PC-3 (cell line): ENCODE measurements at regions not wholly inside any gene's neighbourhood (a gene's known extent, or its start where the extent isn't known, plus 50 kb on each side); places are given as distances from the start of the nearest gene placed in this dataset.

ENCODE experiments used
- ATAC-seq: fragments of 200-7000 bp; cut with Tn5 transposase; 2 replicates; pipeline ENCODE4 v1.9.1; 2020; ENCODE audit warnings: mild to moderate bottlenecking, moderate library complexity
- BruUV-seq: library from RNA; stranded (reverse); fragments of 400-500 nt; replicated peaks from 2 replicates; lab custom pipeline; 2021; lab: Mats Ljungman, UMichigan
- CTCF ChIA-PET: fragments of 300-600 bp; sonication (Branson Sonifier 250); formaldehyde crosslinking; loops from one replicate; lab custom pipeline; 2022; ENCODE audit warnings: antibody characterized with exemption; lab: Charles Lee
- POLR2A ChIA-PET: fragments of 300-600 bp; sonication (Branson Sonifier 250); formaldehyde crosslinking; loops from one replicate; lab custom pipeline; 2022; ENCODE audit warnings: antibody characterized with exemption; ENCODE audit not compliant: unreplicated experiment; lab: Charles Lee
- DNase-seq: peaks from one replicate; pipeline ENCODE4 v3.0.0-alpha.2; 2015
- H2AFZ ChIP-seq: fragments of 300-600 bp; sonication (generic); 2 replicates; pipeline ENCODE4 v1.6.0; 2016; ENCODE audit warnings: antibody characterized with exemption, low read length
- H3F3A ChIP-seq: fragments of 300-600 bp; sonication (generic); one replicate; pipeline ENCODE4 v1.6.0; 2017; ENCODE audit warnings: antibody characterized with exemption, low read length, control low read depth, mild to moderate bottlenecking; ENCODE audit not compliant: unreplicated experiment
- H3K27ac ChIP-seq: fragments of 300-600 bp; sonication (generic); 2 replicates; pipeline ENCODE4 v1.5.1; 2016; ENCODE audit warnings: mild to moderate bottlenecking, low read length
- H3K27me3 ChIP-seq: fragments of 300-600 bp; sonication (generic); 2 replicates; pipeline ENCODE4 v1.6.1; 2016; ENCODE audit warnings: low read length, mixed read lengths
- H3K36me3 ChIP-seq: fragments of 300-600 bp; sonication (generic); 2 replicates; pipeline ENCODE4 v1.6.1; 2016; ENCODE audit warnings: low read depth, mixed run types, low read length, mixed read lengths
- H3K4me1 ChIP-seq: fragments of 300-600 bp; sonication (generic); 2 replicates; pipeline ENCODE4 v1.5.1; 2016; ENCODE audit warnings: low read length; ENCODE audit not compliant: insufficient read depth
- H3K4me2 ChIP-seq: fragments of 300-600 bp; sonication (generic); 2 replicates; pipeline ENCODE4 v1.6.0; 2016; ENCODE audit warnings: low read length
- H3K4me3 ChIP-seq: fragments of 300-600 bp; sonication (generic); 2 replicates; pipeline ENCODE4 v1.5.1; 2016; ENCODE audit warnings: mild to moderate bottlenecking, low read length, mixed read lengths
- H3K79me2 ChIP-seq: fragments of 300-600 bp; sonication (generic); 2 replicates; pipeline ENCODE4 v1.6.1; 2017; ENCODE audit warnings: low read length, mixed read lengths
- H3K9ac ChIP-seq: fragments of 300-600 bp; sonication (generic); 2 replicates; pipeline ENCODE4 v1.6.0; 2016; ENCODE audit warnings: mild to moderate bottlenecking, low read length
- H3K9me2 ChIP-seq: fragments of 300-600 bp; sonication (generic); replicated peaks from 2 replicates; pipeline ENCODE4 v1.6.1; 2016; ENCODE audit warnings: mixed run types, low read length, mixed read lengths
- H3K9me3 ChIP-seq: fragments of 300-600 bp; sonication (generic); 2 replicates; pipeline ENCODE4 v1.6.1; 2016; ENCODE audit warnings: low read length, mixed read lengths
- H4K20me1 ChIP-seq: fragments of 300-600 bp; sonication (generic); 2 replicates; pipeline ENCODE4 v1.6.1; 2016; ENCODE audit warnings: low read length, mixed read lengths
- CTCF ChIP-seq: fragments of 300-600 bp; sonication (generic); conservative IDR thresholded peaks from 2 replicates; pipeline ENCODE4 v1.5.1; 2017; ENCODE audit warnings: antibody characterized with exemption, low read depth, mild to moderate bottlenecking, low read length
- EZH2 ChIP-seq: fragments of 300-600 bp; sonication (generic); IDR thresholded peaks from one replicate; pipeline ENCODE4 v1.6.1; 2017; ENCODE audit warnings: antibody characterized with exemption, mild to moderate bottlenecking, low read length; ENCODE audit not compliant: unreplicated experiment
- EZH2phosphoT487 ChIP-seq: fragments of 300-600 bp; sonication (generic); IDR thresholded peaks from 2 replicates; pipeline ENCODE4 v1.6.1; 2018; ENCODE audit warnings: mild to moderate bottlenecking, antibody characterized with exemption, low read length, borderline replicate concordance
- intact Hi-C: fragments of 100-400 bp; cut with micrococcal nuclease; formaldehyde crosslinking; loops from 2 replicates; pipeline ENCODE4 v1.9.0; 2023

GRCh38 chr13:74200081-74200480, 65.9 kb upstream of the KLF12 start:
- TF ChIP-seq EZH2phosphoT487, result no peak
- no peak for TF ChIP-seq CTCF
- TF ChIP-seq EZH2, result no peak

GRCh38 chr13:74197677-74198429, 63.6 kb upstream of the KLF12 start:
- no peaks in the 10 kb centered on the region for H4K20me1 ChIP-seq
- no peak overlapping the region for H3K4me2 ChIP-seq
- H3K4me1 ChIP-seq, result no peaks in the 10 kb centered on the region
- H2AFZ ChIP-seq, result no peak overlapping the region
- H3K9me3 ChIP-seq, result no peaks in the 10 kb centered on the region
- ATAC-seq, result no peak
- H3K9me2 ChIP-seq, result no peaks in the 10 kb centered on the region
- no peak overlapping the region for H3K27ac ChIP-seq
- H3K9ac ChIP-seq, result no peak overlapping the region
- no peaks in the 10 kb centered on the region for H3F3A ChIP-seq
- H3K27me3 ChIP-seq, result no peaks in the 10 kb centered on the region
- H3K4me3 ChIP-seq, result no peak overlapping the region
- TF ChIP-seq EZH2, result no peak
- no peak for TF ChIP-seq EZH2phosphoT487
- TF ChIP-seq CTCF, result no peak
- ChIA-PET CTCF (no interaction called here), POLR2A (no interaction called here)
- intact Hi-C loops, result no loop called here
- H3K79me2 ChIP-seq, result no peaks in the 10 kb centered on the region
- no peak for DNase-seq
- no TSS peak for BruUV-seq
- H3K36me3 ChIP-seq, result no peaks in the 10 kb centered on the region

More at GRCh38 chr13:74200081-74200480, 65.9 kb upstream of the KLF12 start:
- CTCF ChIA-PET, result no interaction called here
- BruUV-seq, result no TSS peak
- DNase-seq (no peak), ATAC-seq (no peak)
- Histone ChIP-seq H2AFZ (no peak overlapping the region), H3K27me3 (no peaks in the 10 kb centered on the region), H3K4me1 (no peaks in the 10 kb centered on the region), H3K36me3 (no peaks in the 10 kb centered on the region), H3K4me2 (no peak overlapping the region), H3K9me2 (no peaks in the 10 kb centered on the region), H4K20me1 (no peaks in the 10 kb centered on the region), H3K9ac (no peak overlapping the region), H3K9me3 (no peaks in the 10 kb centered on the region), H3K79me2 (no peaks in the 10 kb centered on the region), H3F3A (no peaks in the 10 kb centered on the region), H3K4me3 (no peak overlapping the region), H3K27ac (no peak overlapping the region)
- POLR2A ChIA-PET, result no interaction called here
- intact Hi-C loops, result no loop called here

GRCh38 chr13:74194846-74195245, 60.6 kb upstream of the KLF12 start:
- H3K9me3 ChIP-seq, result no peaks in the 10 kb centered on the region
- ChIA-PET CTCF (no interaction called here), POLR2A (no interaction called here)
- H3K9ac ChIP-seq, result no peak overlapping the region
- no peak for TF ChIP-seq EZH2phosphoT487
- no peaks in the 10 kb centered on the region for H3F3A ChIP-seq
- H3K4me1 ChIP-seq, result no peaks in the 10 kb centered on the region
- no peak for ATAC-seq
- no peaks in the 10 kb centered on the region for H3K9me2 ChIP-seq
- H3K79me2 ChIP-seq, result no peaks in the 10 kb centered on the region
- no peak overlapping the region for H3K4me2 ChIP-seq
- no peaks in the 10 kb centered on the region for H3K27me3 ChIP-seq
- H2AFZ ChIP-seq, result no peak overlapping the region
- no peak for DNase-seq
- no peak overlapping the region for H3K27ac ChIP-seq
- no TSS peak for BruUV-seq
- H3K36me3 ChIP-seq, result no peaks in the 10 kb centered on the region
- no peaks in the 10 kb centered on the region for H4K20me1 ChIP-seq
- intact Hi-C loops, result no loop called here
- no peak overlapping the region for H3K4me3 ChIP-seq
